Middle frontal gyrus (tissue), 1 donor: ENCODE measurements at regions not wholly inside any gene's neighbourhood (a gene's known extent, or its start where the extent isn't known, plus 50 kb on each side); places are given as distances from the start of the nearest gene placed in this dataset.
"Not testable (repeated sequence)": the region's sequence is repeated elsewhere in the genome, so short reads cannot be mapped to it uniquely, and the experiment has no call there.

ENCODE experiments used
- DNase-seq: peaks from one replicate; pipeline ENCODE4 v3.0.0-alpha.2; 2015; ENCODE audit warnings: low spot score; ENCODE audit errors: extremely low spot score

- no peak for DNase-seq
These were observed 256.4 kb upstream of the POM121L12 start for GRCh38 chr7:52779004-52779403.

GRCh38 chr7:52777051-52777822 is 258.2 kb upstream of the POM121L12 start:
- no peak for DNase-seq

GRCh38 chr7:52775876-52776275 is 259.6 kb upstream of the POM121L12 start:
- no peak for DNase-seq

- no peak for DNase-seq
These were observed 264.3 kb upstream of the POM121L12 start for GRCh38 chr7:52771177-52771576.

- DNase-seq, result no peak
These were observed 270.8 kb upstream of the POM121L12 start for GRCh38 chr7:52764492-52765169.

- no peak for DNase-seq
These were observed 277.1 kb upstream of the POM121L12 start for GRCh38 chr7:52758356-52758755.

- DNase-seq, result no peak
These were observed 281.6 kb upstream of the POM121L12 start for GRCh38 chr7:52753855-52754254.

GRCh38 chr7:52752891-52753290 is 282.5 kb upstream of the POM121L12 start:
- no peak for DNase-seq

GRCh38 chr7:52749880-52750279 is 285.6 kb upstream of the POM121L12 start:
- DNase-seq, result no peak

GRCh38 chr7:52747817-52748216 is 287.6 kb upstream of the POM121L12 start:
- no peak for DNase-seq

GRCh38 chr7:52741670-52742290 is 293.7 kb upstream of the POM121L12 start:
- DNase-seq, result no peak

GRCh38 chr7:52735656-52736055 is 299.8 kb upstream of the POM121L12 start:
- no peak for DNase-seq

GRCh38 chr7:52728683-52729082 is 306.8 kb upstream of the POM121L12 start:
- not testable (repeated sequence) for DNase-seq

GRCh38 chr7:52727632-52728031 is 307.8 kb upstream of the POM121L12 start:
- no peak for DNase-seq

GRCh38 chr7:52726986-52727385 is 308.4 kb upstream of the POM121L12 start:
- DNase-seq, result no peak

- DNase-seq, result no peak
These were observed 308.9 kb upstream of the POM121L12 start for GRCh38 chr7:52726493-52726892.

- no peak for DNase-seq
These were observed 311.8 kb upstream of the POM121L12 start for GRCh38 chr7:52723606-52724005.

- DNase-seq, result no peak
These were observed 314.6 kb upstream of the POM121L12 start for GRCh38 chr7:52720856-52721255.

GRCh38 chr7:52719677-52720076 is 315.8 kb upstream of the POM121L12 start:
- no peak for DNase-seq

GRCh38 chr7:52715701-52716100 is 319.7 kb upstream of the POM121L12 start:
- no peak for DNase-seq

GRCh38 chr7:52712938-52713337 is 322.5 kb upstream of the POM121L12 start:
- no peak for DNase-seq

- no peak for DNase-seq
These were observed 323.5 kb upstream of the POM121L12 start for GRCh38 chr7:52711951-52712350.
